DOHH2 (cell line): ENCODE measurements at regions not wholly inside any gene's neighbourhood (a gene's known extent, or its start where the extent isn't known, plus 50 kb on each side); places are given as distances from the start of the nearest gene placed in this dataset.

Experiments
- CTCF ChIP-seq: fragments of 200-600 bp; sonication (generic); IDR thresholded peaks from one replicate; pipeline ENCODE4 v1.5.1; 2014; ENCODE audit warnings: antibody characterized with exemption, mild to moderate bottlenecking, low read depth, low read length; ENCODE audit not compliant: poor library complexity, severe bottlenecking
- EZH2phosphoT487 ChIP-seq: fragments of 200-600 bp; sonication (generic); IDR thresholded peaks from 2 replicates; pipeline ENCODE4 v1.6.1; 2017; ENCODE audit warnings: borderline replicate concordance, mild to moderate bottlenecking, antibody characterized with exemption, low read length, moderate library complexity, mixed read lengths

GRCh38 chr4:146051728-146052391 lies 113.2 kb upstream of the ZNF827 start:
- TF ChIP-seq CTCF (no peak), EZH2phosphoT487 (no peak)
